ENCODE measurements at regions not wholly inside any gene's neighbourhood (a gene's known extent, or its start where the extent isn't known, plus 50 kb on each side); places are given as distances from the start of the nearest gene placed in this dataset.

- no peak for TF ChIP-seq POLR2AphosphoS5 (IDR thresholded peaks at IDR 0.05)
- TF ChIP-seq, protein P1, sequence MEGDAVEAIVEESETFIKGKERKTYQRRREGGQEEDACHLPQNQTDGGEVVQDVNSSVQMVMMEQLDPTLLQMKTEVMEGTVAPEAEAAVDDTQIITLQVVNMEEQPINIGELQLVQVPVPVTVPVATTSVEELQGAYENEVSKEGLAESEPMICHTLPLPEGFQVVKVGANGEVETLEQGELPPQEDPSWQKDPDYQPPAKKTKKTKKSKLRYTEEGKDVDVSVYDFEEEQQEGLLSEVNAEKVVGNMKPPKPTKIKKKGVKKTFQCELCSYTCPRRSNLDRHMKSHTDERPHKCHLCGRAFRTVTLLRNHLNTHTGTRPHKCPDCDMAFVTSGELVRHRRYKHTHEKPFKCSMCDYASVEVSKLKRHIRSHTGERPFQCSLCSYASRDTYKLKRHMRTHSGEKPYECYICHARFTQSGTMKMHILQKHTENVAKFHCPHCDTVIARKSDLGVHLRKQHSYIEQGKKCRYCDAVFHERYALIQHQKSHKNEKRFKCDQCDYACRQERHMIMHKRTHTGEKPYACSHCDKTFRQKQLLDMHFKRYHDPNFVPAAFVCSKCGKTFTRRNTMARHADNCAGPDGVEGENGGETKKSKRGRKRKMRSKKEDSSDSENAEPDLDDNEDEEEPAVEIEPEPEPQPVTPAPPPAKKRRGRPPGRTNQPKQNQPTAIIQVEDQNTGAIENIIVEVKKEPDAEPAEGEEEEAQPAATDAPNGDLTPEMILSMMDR (IDR thresholded peaks at IDR 0.05), result no peak
- TF ChIP-seq EP300 (IDR thresholded peaks at IDR 0.05; ENCODE audit: low read depth), result no peak
Observed at GRCh38 chr13:44842158-44842557, 147.1 kb downstream of the NUFIP1 start.
